Activated CD4-positive, alpha-beta T cell treated with anti-CD3 and anti-CD28 coated beads, Interleukin-2, amount 10 ng/mL, durations not matched to agents 24 days and 14 days (primary cell): ENCODE measurements at regions not wholly inside any gene's neighbourhood (a gene's known extent, or its start where the extent isn't known, plus 50 kb on each side); places are given as distances from the start of the nearest gene placed in this dataset.

Experiments
- DNase-seq: peaks from one replicate; pipeline ENCODE4 v3.0.0; 2022
- H3K27ac Mint-ChIP-seq: one replicate; pipeline ENCODE4 v1.8.0; 2022; ENCODE audit warnings: mild to moderate bottlenecking, mixed read lengths
- H3K27me3 Mint-ChIP-seq: one replicate; pipeline ENCODE4 v1.8.0; 2022; ENCODE audit warnings: mixed read lengths
- H3K36me3 Mint-ChIP-seq: one replicate; pipeline ENCODE4 v1.8.0; 2022; ENCODE audit warnings: low read depth, mild to moderate bottlenecking, mixed read lengths
- H3K4me1 Mint-ChIP-seq: one replicate; pipeline ENCODE4 v1.8.0; 2021; ENCODE audit warnings: mixed read lengths
- H3K4me3 Mint-ChIP-seq: one replicate; pipeline ENCODE4 v1.8.0; 2022; ENCODE audit warnings: mild to moderate bottlenecking, moderate library complexity, mixed read lengths
- H3K9me3 Mint-ChIP-seq: one replicate; pipeline ENCODE4 v1.8.0; 2021; ENCODE audit warnings: mixed read lengths
- intact Hi-C: fragments of 100-400 bp; cut with micrococcal nuclease; formaldehyde crosslinking; loops from one replicate; pipeline ENCODE4 v1.15.1; 2023

DNA sequence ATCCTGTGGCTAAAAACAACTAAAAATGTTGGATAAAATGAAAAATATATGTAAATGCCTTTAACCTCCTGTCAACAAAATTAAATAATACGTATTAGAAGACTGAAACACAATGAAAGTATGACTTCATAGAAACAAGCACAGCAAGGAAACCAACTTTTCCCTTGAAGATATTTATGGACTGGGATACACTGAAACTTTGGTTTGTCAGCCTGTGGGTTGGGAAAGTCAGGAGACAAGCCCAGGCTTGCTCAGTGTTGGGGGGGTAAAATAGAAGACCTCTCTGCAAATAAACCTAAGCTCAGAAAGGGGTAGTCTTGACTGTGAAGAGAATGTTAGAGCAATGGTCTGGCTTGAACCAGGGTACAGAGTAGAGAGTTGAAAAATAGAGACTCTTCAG lies 454.5 kb downstream of the FBXO15 start:
- intact Hi-C loops, result no loop called here
- no peaks in the 10 kb centered on the region for H3K9me3 Mint-ChIP-seq
- no peaks in the 10 kb centered on the region for H3K27me3 Mint-ChIP-seq

DNA sequence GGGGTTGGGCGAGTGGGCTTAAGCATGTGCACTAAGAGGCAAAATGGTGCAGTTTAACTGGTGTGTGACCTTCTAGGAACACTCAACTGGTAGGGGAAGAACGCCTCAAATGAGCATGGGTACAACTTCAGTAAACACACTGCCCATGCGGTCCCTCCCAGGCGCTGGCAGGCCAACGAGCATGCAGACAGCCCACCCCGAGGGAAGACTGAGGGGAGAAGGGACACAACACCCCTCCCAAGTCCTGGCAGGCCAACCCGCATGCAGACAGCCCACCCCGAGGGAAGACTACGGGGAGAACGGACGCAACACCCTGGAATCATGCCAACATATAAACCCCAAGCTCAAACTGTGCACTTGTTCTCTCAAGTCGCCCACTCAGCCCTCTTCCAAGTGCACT lies 456.0 kb downstream of the FBXO15 start:
- H3K4me1 Mint-ChIP-seq, result no peaks in the 10 kb centered on the region

More for the DNA sequence above, 454.5 kb downstream of the FBXO15 start:
- H3K27ac Mint-ChIP-seq, result no peak overlapping the region
- no peaks in the 10 kb centered on the region for H3K36me3 Mint-ChIP-seq
- H3K4me3 Mint-ChIP-seq, result no peak overlapping the region
- no peak for DNase-seq
- H3K4me1 Mint-ChIP-seq, result no peaks in the 10 kb centered on the region

DNA sequence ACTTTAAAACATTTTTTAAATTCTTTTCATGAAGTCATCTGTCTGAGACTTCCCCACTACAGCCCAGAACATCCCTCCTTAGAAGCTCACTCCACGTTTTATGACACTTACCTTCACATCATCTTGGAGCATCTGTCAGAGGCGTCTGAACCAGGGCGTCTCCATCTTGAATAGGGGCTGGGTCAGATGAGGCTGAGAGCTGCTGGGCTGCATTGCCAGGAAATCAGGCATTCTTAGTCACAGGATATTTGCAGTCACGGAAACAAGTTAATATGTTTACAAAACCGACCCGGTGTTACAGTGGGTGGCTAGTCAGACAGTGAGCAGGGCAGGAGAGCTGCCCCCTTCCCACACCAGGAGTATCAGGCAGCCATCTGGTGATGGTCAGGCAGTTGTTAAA lies 456.5 kb downstream of the FBXO15 start:
- no peak overlapping the region for H3K27ac Mint-ChIP-seq
- no peaks in the 10 kb centered on the region for H3K9me3 Mint-ChIP-seq
- H3K4me1 Mint-ChIP-seq, result no peaks in the 10 kb centered on the region
- H3K27me3 Mint-ChIP-seq, result no peaks in the 10 kb centered on the region
- H3K36me3 Mint-ChIP-seq, result no peaks in the 10 kb centered on the region
- intact Hi-C loops, result no loop called here
- H3K4me3 Mint-ChIP-seq, result no peak overlapping the region
- no peak for DNase-seq

More for the DNA sequence above, 456.0 kb downstream of the FBXO15 start:
- H3K9me3 Mint-ChIP-seq, result no peaks in the 10 kb centered on the region
- intact Hi-C loops, result no loop called here
- no peak overlapping the region for H3K27ac Mint-ChIP-seq
- no peak overlapping the region for H3K4me3 Mint-ChIP-seq
- DNase-seq, result no peak
- no peaks in the 10 kb centered on the region for H3K36me3 Mint-ChIP-seq
- H3K27me3 Mint-ChIP-seq, result no peaks in the 10 kb centered on the region

DNA sequence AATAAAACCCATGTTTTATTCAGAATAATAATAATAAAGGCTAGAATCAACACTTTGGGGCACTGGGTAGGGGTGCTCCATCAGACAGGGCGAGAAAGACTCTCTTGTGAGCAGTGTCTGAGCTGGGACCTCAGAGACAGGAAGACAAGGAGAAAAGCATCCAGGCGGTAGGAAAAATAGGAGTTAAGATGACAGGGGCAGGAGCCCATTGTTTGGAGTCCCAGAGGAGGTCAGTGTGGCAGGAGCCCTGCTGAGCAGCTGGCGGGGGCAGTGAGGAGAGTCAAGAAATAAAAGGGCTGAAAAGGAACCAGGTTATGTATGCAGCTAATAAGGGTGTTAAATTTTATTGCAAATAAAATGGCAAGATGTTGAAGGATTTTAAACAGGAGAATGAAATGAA lies 457.4 kb downstream of the FBXO15 start:
- Mint-ChIP-seq H3K27me3 (no peaks in the 10 kb centered on the region), H3K4me3 (no peak overlapping the region), H3K27ac (no peak overlapping the region), H3K36me3 (no peaks in the 10 kb centered on the region), H3K4me1 (no peaks in the 10 kb centered on the region), H3K9me3 (no peaks in the 10 kb centered on the region)
- no peak for DNase-seq
- intact Hi-C loops, result no loop called here

DNA sequence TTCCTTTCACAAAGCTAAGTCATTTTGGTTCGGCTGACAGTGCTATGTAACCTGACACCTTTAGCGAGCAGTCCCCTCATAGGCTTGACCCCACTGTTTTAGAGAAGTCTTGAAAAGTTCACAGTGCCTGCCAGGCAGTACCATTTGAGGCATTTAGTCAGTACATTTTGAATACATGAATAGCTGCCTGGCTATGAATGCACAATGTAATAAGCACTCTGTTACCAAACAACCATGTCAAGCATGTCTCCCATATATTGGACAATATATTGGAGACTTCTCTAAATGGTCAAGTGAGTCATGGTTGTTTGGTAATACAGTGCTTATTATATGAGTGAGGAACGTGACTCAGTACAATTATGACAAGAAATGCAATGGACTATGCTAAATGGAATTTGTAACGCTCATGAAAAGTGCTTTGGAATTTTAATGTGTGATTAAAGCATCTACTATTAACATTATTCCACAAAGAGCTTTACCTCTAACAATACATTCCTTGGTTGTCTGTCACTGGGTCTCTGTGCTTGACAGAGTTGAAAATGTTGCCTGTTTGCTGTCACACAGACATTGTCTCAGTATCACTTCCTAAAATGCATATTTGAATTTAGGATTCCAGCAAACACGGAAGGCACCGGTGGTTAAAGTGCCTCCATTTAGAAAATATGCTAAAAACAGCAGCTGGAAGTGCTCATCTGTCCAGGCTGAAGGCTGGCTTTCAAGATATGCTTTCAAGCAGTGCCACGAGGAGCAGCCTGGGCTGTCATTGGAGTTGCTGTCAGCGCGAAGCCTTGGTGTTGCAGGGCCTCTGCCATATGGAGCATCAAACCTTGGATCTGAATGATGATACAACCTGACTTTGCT lies 458.6 kb downstream of the FBXO15 start:
- Mint-ChIP-seq H3K4me1 (no peaks in the 10 kb centered on the region), H3K4me3 (no peak overlapping the region)

DNA sequence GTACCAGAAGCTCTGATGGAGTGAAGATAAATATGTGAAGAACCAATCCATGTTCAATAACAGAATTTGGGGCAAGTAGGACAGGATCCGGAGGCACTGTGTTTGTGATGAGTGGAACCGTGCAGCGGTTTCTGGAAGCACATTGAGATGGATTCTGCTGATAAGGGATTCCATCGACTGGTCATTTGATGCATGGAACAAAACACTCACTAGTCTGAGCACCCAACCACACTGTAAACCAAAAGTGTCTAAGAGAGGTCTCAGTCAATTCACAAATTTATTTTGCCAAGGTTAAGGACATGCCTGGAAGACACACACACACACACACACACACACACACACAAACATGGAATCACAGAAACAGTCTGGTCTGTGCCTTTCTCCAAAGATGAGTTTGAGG lies 459.5 kb downstream of the FBXO15 start:
- no peaks in the 10 kb centered on the region for H3K4me1 Mint-ChIP-seq
- no peaks in the 10 kb centered on the region for H3K9me3 Mint-ChIP-seq
- H3K4me3 Mint-ChIP-seq, result no peak overlapping the region
- H3K27ac Mint-ChIP-seq, result no peak overlapping the region
- no peaks in the 10 kb centered on the region for H3K36me3 Mint-ChIP-seq
- H3K27me3 Mint-ChIP-seq, result no peaks in the 10 kb centered on the region
- intact Hi-C loops, result no loop called here
- no peak for DNase-seq

More for the DNA sequence above, 458.6 kb downstream of the FBXO15 start:
- H3K9me3 Mint-ChIP-seq, result no peaks in the 10 kb centered on the region
- no peak for DNase-seq
- no peak overlapping the region for H3K27ac Mint-ChIP-seq
- no peaks in the 10 kb centered on the region for H3K36me3 Mint-ChIP-seq
- intact Hi-C loops, result no loop called here
- no peaks in the 10 kb centered on the region for H3K27me3 Mint-ChIP-seq

DNA sequence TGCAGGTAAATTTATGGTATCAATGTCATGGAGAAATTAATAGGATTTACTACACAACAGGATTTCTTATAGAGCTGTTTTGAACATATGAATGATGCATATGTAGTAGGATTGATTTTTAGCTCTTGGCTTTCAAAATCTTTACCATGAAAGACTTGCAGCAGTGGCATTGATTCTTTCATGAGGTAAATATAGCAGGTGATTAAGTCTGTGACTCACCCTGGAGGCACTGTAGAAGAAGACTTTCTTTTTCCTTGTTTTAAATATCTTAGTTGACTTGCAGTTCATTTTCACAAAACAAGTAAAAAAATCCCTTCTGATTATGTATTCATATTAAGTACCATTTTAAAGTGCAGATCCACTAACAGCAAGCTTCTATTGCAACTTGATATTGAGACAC lies 463.0 kb downstream of the FBXO15 start:
- no peak overlapping the region for H3K27ac Mint-ChIP-seq
- no peaks in the 10 kb centered on the region for H3K36me3 Mint-ChIP-seq
- H3K4me1 Mint-ChIP-seq, result peaks cover 3% of the 10 kb centered on the region
- H3K9me3 Mint-ChIP-seq, result no peaks in the 10 kb centered on the region
- DNase-seq, result no peak
- no peaks in the 10 kb centered on the region for H3K27me3 Mint-ChIP-seq
- no peak overlapping the region for H3K4me3 Mint-ChIP-seq
- intact Hi-C loops, result no loop called here

DNA sequence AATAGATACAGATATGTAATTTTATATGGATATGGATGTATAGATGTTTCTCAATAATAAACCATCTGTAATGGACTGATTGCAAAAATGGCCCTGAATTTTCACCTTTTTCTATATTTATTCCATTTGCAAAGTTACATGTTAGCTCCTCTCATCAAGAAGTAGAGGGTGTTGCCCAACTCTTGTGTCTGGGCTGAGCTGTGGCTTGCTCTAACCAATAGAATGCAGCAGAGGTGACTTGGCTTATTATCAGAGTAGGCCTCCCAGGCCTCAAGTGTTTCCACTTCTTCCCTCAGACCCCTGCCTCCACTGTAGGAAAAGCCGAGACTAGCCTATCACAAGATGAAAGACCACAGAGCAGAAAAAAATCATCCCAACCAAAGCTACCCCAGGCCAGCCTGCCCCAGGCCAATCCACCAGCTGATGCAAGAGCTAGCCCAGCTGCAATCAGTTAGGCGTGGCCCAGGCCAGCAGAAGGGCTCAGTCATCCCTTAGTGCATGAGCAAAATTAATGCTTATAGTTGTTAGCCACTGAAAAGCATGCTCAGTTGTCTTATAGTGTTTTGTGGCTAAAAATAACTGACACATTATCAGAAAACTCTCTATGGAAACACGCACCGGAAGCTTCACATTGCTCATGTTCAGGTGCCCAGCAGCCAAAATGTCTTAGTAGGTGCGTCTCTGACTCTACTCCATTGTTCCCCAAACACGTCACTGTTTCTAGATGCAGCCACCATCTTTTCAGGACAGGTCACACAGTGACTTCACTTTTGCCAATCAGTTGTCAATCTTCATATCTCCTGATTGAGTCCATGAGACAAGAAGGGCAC lies 464.0 kb downstream of the FBXO15 start:
- Mint-ChIP-seq H3K27me3 (no peaks in the 10 kb centered on the region), H3K36me3 (no peaks in the 10 kb centered on the region), H3K4me1 (peaks cover 3% of the 10 kb centered on the region), H3K27ac (no peak overlapping the region), H3K9me3 (no peaks in the 10 kb centered on the region), H3K4me3 (no peak overlapping the region)
- no peak for DNase-seq
- intact Hi-C loops, result no loop called here

DNA sequence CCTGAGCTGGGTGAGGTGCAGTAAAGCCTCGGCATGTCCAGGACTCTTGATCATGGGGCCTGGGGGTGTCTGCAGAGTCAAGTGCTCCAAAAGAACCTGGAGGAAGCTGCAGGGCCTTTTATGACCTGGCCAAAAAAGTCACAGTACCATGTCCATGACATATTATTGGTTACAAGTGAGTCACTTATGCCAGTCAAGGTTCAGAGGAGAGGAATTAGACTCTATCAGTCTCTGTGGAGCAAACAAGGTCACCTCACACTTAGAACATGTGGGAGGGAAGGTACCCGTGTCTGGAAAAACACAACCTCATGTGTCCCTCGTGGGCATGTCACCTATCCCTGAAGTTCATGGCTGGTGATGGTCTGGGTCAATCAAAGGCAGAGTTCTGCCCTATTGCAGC lies 465.7 kb downstream of the FBXO15 start:
- Mint-ChIP-seq H3K9me3 (no peaks in the 10 kb centered on the region), H3K36me3 (no peaks in the 10 kb centered on the region), H3K27me3 (peaks cover 2% of the 10 kb centered on the region), H3K4me3 (no peak overlapping the region), H3K4me1 (peaks cover 3% of the 10 kb centered on the region), H3K27ac (no peak overlapping the region)
- no peak for DNase-seq
- intact Hi-C loops, result no loop called here

DNA sequence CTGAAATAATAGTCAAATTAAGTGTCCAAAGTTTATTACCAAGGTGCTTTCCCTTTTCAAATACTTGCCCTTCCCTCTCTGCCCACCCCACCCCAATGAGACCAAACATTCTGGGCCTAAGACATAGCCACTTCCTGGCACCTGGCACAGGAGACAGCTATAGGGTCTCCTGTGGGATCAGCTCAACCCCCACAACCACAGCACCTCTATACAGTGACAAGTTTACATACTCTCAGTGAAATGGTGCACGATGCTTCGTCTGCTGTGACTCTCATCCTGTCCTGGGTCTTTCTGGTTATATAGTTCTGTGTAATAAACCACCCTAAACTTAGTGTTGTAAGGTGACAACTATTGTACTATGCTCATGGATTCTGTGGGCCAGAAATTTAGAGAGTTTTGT lies 466.2 kb downstream of the FBXO15 start:
- peaks cover 2% of the 10 kb centered on the region for H3K27me3 Mint-ChIP-seq

DNA sequence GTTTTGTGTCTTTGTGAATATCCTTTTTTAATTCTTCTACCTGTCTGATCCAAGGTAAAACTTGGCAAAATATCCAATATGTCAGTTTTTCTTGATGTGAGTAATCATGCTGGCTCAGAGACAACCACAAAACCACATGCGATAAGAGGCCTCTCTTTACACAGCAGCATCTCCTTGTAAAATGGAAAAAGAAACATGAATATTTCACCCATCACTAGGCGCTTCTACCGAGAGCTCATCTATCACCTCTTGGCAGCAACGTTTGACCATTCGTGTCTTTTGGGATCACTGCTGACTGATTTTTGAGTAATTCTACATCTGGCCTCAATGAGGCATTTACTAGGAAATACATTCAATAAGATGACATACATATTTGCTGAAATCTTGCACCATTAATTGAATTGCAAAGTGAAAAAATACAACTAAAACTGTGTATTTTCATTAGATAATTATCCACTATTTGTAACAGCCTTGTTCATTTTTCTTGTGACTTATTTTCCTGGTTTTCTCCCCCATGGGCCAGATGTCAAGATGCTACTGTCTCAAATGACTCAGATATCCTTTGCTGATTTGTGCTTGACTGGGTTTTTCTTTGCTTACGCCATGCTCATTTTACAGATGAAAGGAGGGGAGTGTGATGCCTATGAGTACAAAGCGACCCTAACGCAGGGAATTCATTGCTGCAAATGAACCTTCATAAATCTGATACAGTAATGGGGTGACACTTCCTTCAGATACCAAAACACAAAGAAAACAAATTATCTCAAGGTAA lies 467.5 kb downstream of the FBXO15 start:
- H3K36me3 Mint-ChIP-seq, result no peaks in the 10 kb centered on the region
- intact Hi-C loops, result no loop called here
- no peak for DNase-seq
- H3K9me3 Mint-ChIP-seq, result no peaks in the 10 kb centered on the region
- no peak overlapping the region for H3K4me3 Mint-ChIP-seq
- H3K27ac Mint-ChIP-seq, result no peak overlapping the region
- peaks cover 3% of the 10 kb centered on the region for H3K4me1 Mint-ChIP-seq
- H3K27me3 Mint-ChIP-seq, result peaks cover 2% of the 10 kb centered on the region

More for the DNA sequence above, 466.2 kb downstream of the FBXO15 start:
- H3K4me1 Mint-ChIP-seq, result peaks cover 3% of the 10 kb centered on the region
- no peaks in the 10 kb centered on the region for H3K36me3 Mint-ChIP-seq
- H3K4me3 Mint-ChIP-seq, result no peak overlapping the region
- no peaks in the 10 kb centered on the region for H3K9me3 Mint-ChIP-seq
- intact Hi-C loops, result no loop called here
- DNase-seq, result no peak
- no peak overlapping the region for H3K27ac Mint-ChIP-seq

DNA sequence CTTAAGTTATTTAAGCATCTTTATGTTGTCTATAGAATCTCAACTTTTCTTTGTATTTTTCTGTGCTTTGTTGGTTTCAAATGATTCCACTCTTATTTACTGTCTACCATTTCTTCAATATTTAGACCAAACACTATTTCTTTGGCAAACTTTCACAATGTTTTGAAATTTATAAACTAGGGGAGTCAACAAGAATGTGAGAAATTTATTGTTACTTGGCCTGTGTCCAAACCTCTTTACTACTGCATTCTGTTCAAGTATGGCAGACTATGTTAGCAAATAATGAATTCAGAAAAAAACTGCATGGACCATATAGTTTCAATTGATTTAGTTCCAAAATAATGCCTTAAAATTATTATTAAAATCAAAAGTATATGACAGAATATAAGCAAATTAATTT lies 470.2 kb downstream of the FBXO15 start:
- no peak overlapping the region for H3K4me3 Mint-ChIP-seq
- H3K9me3 Mint-ChIP-seq, result no peaks in the 10 kb centered on the region
- peaks cover 3% of the 10 kb centered on the region for H3K4me1 Mint-ChIP-seq
- H3K27ac Mint-ChIP-seq, result no peak overlapping the region
- intact Hi-C loops, result no loop called here
- H3K27me3 Mint-ChIP-seq, result peaks cover 2% of the 10 kb centered on the region
- no peak for DNase-seq
- no peaks in the 10 kb centered on the region for H3K36me3 Mint-ChIP-seq

DNA sequence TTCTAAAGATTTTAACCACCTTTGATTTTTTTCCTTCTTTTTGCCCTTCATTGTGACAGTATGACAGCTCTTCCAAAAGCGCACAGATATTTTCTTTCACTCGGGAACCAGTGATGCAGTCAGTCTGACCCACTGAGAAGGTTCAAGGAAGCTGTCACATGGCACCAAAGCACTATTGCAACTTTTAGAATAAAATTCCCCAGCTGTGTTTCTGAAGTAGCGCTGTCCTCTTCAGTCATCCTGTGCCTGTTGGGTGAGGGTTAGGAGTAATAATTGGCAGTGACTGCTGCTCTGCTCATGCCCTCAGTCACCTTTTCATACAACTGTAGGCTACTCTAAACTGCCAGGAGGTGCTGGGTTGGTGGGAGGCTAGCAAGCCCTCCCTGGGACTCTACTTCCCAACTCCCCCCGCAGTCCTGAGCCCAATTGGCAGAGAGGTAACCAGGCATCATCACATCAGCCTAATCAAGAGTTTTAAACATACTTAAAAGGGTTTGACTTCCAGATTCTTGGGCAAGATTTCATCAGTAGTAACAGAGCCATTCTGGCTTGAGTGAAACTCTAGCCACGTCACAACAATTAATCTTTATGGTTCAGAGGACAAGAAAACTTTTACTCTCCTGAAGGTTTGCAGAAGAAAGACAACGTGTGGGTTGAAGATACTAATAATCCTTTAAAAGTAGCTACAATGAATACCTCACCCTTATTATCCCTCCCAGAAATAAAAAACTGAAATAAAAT lies 473.3 kb downstream of the FBXO15 start:
- no peak overlapping the region for H3K4me3 Mint-ChIP-seq
- intact Hi-C loops, result no loop called here
- no peaks in the 10 kb centered on the region for H3K4me1 Mint-ChIP-seq
- H3K27ac Mint-ChIP-seq, result no peak overlapping the region
- H3K36me3 Mint-ChIP-seq, result no peaks in the 10 kb centered on the region
- no peak for DNase-seq
- H3K27me3 Mint-ChIP-seq, result peaks cover 2% of the 10 kb centered on the region
- no peaks in the 10 kb centered on the region for H3K9me3 Mint-ChIP-seq
